B cell (primary cell): ENCODE measurements at regions not wholly inside any gene's neighbourhood (a gene's known extent, or its start where the extent isn't known, plus 50 kb on each side); places are given as distances from the start of the nearest gene placed in this dataset.

Experiments used
- ATAC-seq: fragments of 200-7000 bp; cut with Tn5 transposase; one replicate; pipeline ENCODE4 v1.10.0; 2021; ENCODE audit warnings: low read depth, mild to moderate bottlenecking, moderate number of reproducible peaks, moderate library complexity
- CTCF ChIA-PET: fragments of 350-600 bp; sonication (Branson Sonifier 250); formaldehyde crosslinking; loops from one replicate; lab custom pipeline; 2021; ENCODE audit warnings: antibody characterized with exemption, inconsistent platforms; lab: Charles Lee
- POLR2A ChIA-PET: fragments of 350-600 bp; sonication (Branson Sonifier 250); formaldehyde crosslinking; loops from one replicate; lab custom pipeline; 2021; ENCODE audit warnings: antibody characterized with exemption; lab: Charles Lee
- DNase-seq: peaks from one replicate; pipeline ENCODE4 v3.0.0; 2013
- H2AFZ ChIP-seq: 2 replicates; pipeline ENCODE4 v1.6.1; 2012; ENCODE audit warnings: mild to moderate bottlenecking, low read depth, low read length; ENCODE audit not compliant: insufficient read depth, poor library complexity, severe bottlenecking
- H3K27ac ChIP-seq, 2 donors: 1 replicate in 1 of 2; 2 replicates in 1 of 2; pipeline ENCODE4 v1.5.1; 2012 to 2013; ENCODE audit warnings: low read length in 2 of 2, mild to moderate bottlenecking in 2 of 2, moderate library complexity in 1 of 2
- H3K27me3 ChIP-seq, 4 experiments: fragments of 200-600 bp in 1 of 4; sonication (generic) in 1 of 4; replicated peaks in 1 of 4; 1 replicate in 2 of 4; 2 replicates in 2 of 4; pipeline versions ENCODE4 v1.6.1 to v1.7.0; 2013 to 2016; ENCODE audit warnings: low read length in 3 of 4, mild to moderate bottlenecking in 2 of 4, mixed read lengths in 1 of 4, moderate library complexity in 1 of 4; ENCODE audit not compliant: insufficient read depth in 4 of 4, control insufficient read depth in 3 of 4; ENCODE audit errors: control extremely low read depth in 1 of 4
- H3K36me3 ChIP-seq, 2 experiments: replicated peaks in 1 of 2; 1 replicate in 1 of 2; 2 replicates in 1 of 2; pipeline versions ENCODE4 v1.6.1 to v1.7.1; 2013; ENCODE audit warnings: low read length in 1 of 2; ENCODE audit not compliant: insufficient read depth in 2 of 2, control insufficient read depth in 1 of 2; ENCODE audit errors: control extremely low read depth in 1 of 2, extremely low read depth in 1 of 2
- H3K4me1 ChIP-seq, 2 donors: fragments of 200-600 bp in 1 of 2; sonication (generic) in 1 of 2; 1 replicate in 1 of 2; 2 replicates in 1 of 2; pipeline versions ENCODE4 v1.5.1 to v1.6.1; 2013 to 2017; ENCODE audit warnings: low read length in 2 of 2; ENCODE audit not compliant: control insufficient read depth in 2 of 2, insufficient read depth in 2 of 2
- H3K4me2 ChIP-seq: replicated peaks from 2 replicates; pipeline ENCODE3; 2012; ENCODE audit warnings: mild to moderate bottlenecking, low read depth, low read length; ENCODE audit not compliant: poor library complexity, severe bottlenecking
- H3K4me3 ChIP-seq, 5 experiments: fragments of 200-600 bp in 1 of 5; sonication (generic) in 1 of 5; 1 replicate in 3 of 5; 2 replicates in 2 of 5; pipeline versions ENCODE4 v1.5.1 to v1.7.0; 2011 to 2016; ENCODE audit warnings: low read length in 4 of 5, mild to moderate bottlenecking in 4 of 5, low read depth in 2 of 5, control low read depth in 1 of 5, moderate library complexity in 1 of 5; ENCODE audit not compliant: insufficient read depth in 1 of 5; ENCODE audit errors: control extremely low read depth in 1 of 5, extremely low read depth in 1 of 5
- H3K79me2 ChIP-seq: fragments of 200-600 bp; sonication (generic); one replicate; pipeline ENCODE4 v1.6.0; 2016; ENCODE audit warnings: low read length; ENCODE audit not compliant: control insufficient read depth, insufficient read depth
- H3K9ac ChIP-seq: fragments of 200-600 bp; sonication (generic); 2 replicates; pipeline ENCODE4 v1.6.1; 2017; ENCODE audit warnings: mild to moderate bottlenecking, low read length, moderate library complexity
- H3K9me3 ChIP-seq, 3 donors: one replicate each; pipeline versions ENCODE4 v1.6.1 to v1.7.1; 2013; ENCODE audit warnings: low read length in 2 of 3; ENCODE audit not compliant: control insufficient read depth in 2 of 3, insufficient read depth in 1 of 3; ENCODE audit errors: control extremely low read depth in 1 of 3
- H4K20me1 ChIP-seq: 2 replicates; pipeline ENCODE4 v1.6.0; 2012; ENCODE audit warnings: mild to moderate bottlenecking, low read length; ENCODE audit not compliant: insufficient read depth, control insufficient read depth, poor library complexity, severe bottlenecking
- H3K27ac Mint-ChIP-seq: one replicate; pipeline ENCODE4 v1.8.0; 2021; ENCODE audit warnings: mixed read lengths
- H3K27me3 Mint-ChIP-seq: one replicate; pipeline ENCODE4 v1.8.0; 2021; ENCODE audit warnings: mixed read lengths
- H3K4me1 Mint-ChIP-seq: one replicate; pipeline ENCODE4 v1.8.0; 2021; ENCODE audit warnings: mixed read lengths
- H3K4me3 Mint-ChIP-seq: one replicate; pipeline ENCODE4 v1.8.0; 2021; ENCODE audit warnings: mixed read lengths
- H3K9me3 Mint-ChIP-seq: one replicate; pipeline ENCODE4 v1.8.0; 2022; ENCODE audit warnings: mixed read lengths; ENCODE audit not compliant: insufficient read depth
- CTCF ChIP-seq: fragments of 200-600 bp; IDR thresholded peaks from one replicate; pipeline ENCODE4 v1.8.0; 2022; ENCODE audit warnings: antibody characterized with exemption, mild to moderate bottlenecking
- EZH2 ChIP-seq: IDR thresholded peaks from 2 replicates; pipeline ENCODE4 v1.6.1; 2012; ENCODE audit warnings: borderline replicate concordance, low read depth, mild to moderate bottlenecking, moderate library complexity, low read length; ENCODE audit not compliant: insufficient read depth, poor library complexity, severe bottlenecking
- WGBS: methylation state at CpG from one replicate; pipeline ENCODE4 v1.1.5; 2013; ENCODE audit warnings: missing lambda C conversion rate; ENCODE audit not compliant: insufficient coverage; 5-methylcytosine and 5-hydroxymethylcytosine counted together
- intact Hi-C: fragments of 100-400 bp; cut with micrococcal nuclease; formaldehyde crosslinking; loops from one replicate; pipeline ENCODE4 v1.10.0; 2022

DNA sequence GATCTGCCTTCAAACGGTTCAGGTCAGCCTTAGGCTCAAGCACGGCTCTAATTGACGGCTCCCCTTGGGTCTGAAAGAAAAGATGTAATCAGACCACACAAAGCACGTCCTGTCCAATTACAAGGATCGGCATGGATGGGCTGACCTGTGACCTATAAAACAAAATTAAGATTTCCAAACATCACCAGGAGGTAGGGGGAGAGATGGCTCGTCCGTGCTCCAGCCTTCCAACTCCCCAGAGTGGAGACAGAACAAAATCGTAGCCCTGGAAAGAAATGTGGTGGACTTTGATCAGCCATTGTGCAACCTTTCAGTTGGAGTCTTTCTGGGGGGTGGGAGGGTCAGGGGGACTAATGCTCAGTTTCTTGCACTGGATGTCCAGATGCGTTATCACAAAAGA is 226.6 kb upstream of the DIO3 start:
- Histone ChIP-seq H3K4me3 (no peak overlapping the region), H4K20me1 (no peaks in the 10 kb centered on the region), H3K79me2 (no peaks in the 10 kb centered on the region), H2AFZ (no peak overlapping the region), H3K9me3 (peaks cover 0 to 17% (median 0%) of the 10 kb centered on the region in 3 donors), H3K4me1 (no peaks in the 10 kb centered on the region), H3K27me3 (peaks cover 0 to 3% (median 0%) of the 10 kb centered on the region in 4 experiments), H3K9ac (no peak overlapping the region), H3K36me3 (no peaks in the 10 kb centered on the region), H3K27ac (no peak overlapping the region), H3K4me2 (no peak overlapping the region)
- DNase-seq = no peak
- POLR2A ChIA-PET = no interaction called here
- intact Hi-C loops = no loop called here
- no peak overlapping the region for H3K27ac Mint-ChIP-seq
- 89% methylated on average over 5 of the region's 9 CpGs for WGBS
- no peak for ATAC-seq
- no peaks in the 10 kb centered on the region for H3K9me3 Mint-ChIP-seq
- CTCF ChIA-PET = no interaction called here
- no peaks in the 10 kb centered on the region for H3K4me1 Mint-ChIP-seq
- H3K27me3 Mint-ChIP-seq = peaks cover 7% of the 10 kb centered on the region
- H3K4me3 Mint-ChIP-seq = no peak overlapping the region
- no peak for TF ChIP-seq CTCF
- TF ChIP-seq EZH2 = no peak

- ChIA-PET POLR2A (no interaction called here), CTCF (no interaction called here)
- Histone ChIP-seq H3K36me3 (no peaks in the 10 kb centered on the region), H3K4me2 (no peak overlapping the region), H3K9me3 (peaks cover 0 to 17% (median 0%) of the 10 kb centered on the region in 3 donors), H3K4me3 (no peak overlapping the region), H4K20me1 (no peaks in the 10 kb centered on the region), H3K27ac (no peak overlapping the region), H3K27me3 (peaks cover 0 to 3% (median 0%) of the 10 kb centered on the region in 4 experiments), H2AFZ (no peak overlapping the region), H3K4me1 (no peaks in the 10 kb centered on the region), H3K9ac (no peak overlapping the region), H3K79me2 (no peaks in the 10 kb centered on the region)
- no peak for DNase-seq
- Mint-ChIP-seq H3K4me1 (no peaks in the 10 kb centered on the region), H3K9me3 (no peaks in the 10 kb centered on the region), H3K4me3 (no peak overlapping the region), H3K27me3 (peaks cover 8% of the 10 kb centered on the region), H3K27ac (no peak overlapping the region)
- intact Hi-C loops = no loop called here
- ATAC-seq = no peak
- TF ChIP-seq EZH2 (no peak), CTCF (no peak)
- 91% methylated on average over 8 of the region's 13 CpGs for WGBS
Measured at GRCh38 chr14:101335061-101335661, 226.1 kb upstream of the DIO3 start.
